GM19397 (cell line): ENCODE measurements at regions not wholly inside any gene's neighbourhood (a gene's known extent, or its start where the extent isn't known, plus 50 kb on each side); places are given as distances from the start of the nearest gene placed in this dataset.

Experiments
- ATAC-seq: cut with Tn5 transposase; IDR thresholded peaks from one replicate; pipeline ENCODE4 v1.9.1; 2021; ENCODE audit warnings: mild to moderate bottlenecking, moderate library complexity; ENCODE audit not compliant: unreplicated experiment

- no peak for ATAC-seq
These were observed 155.8 kb upstream of the UBL3 start for GRCh38 chr13:30006246-30006645.

DNA sequence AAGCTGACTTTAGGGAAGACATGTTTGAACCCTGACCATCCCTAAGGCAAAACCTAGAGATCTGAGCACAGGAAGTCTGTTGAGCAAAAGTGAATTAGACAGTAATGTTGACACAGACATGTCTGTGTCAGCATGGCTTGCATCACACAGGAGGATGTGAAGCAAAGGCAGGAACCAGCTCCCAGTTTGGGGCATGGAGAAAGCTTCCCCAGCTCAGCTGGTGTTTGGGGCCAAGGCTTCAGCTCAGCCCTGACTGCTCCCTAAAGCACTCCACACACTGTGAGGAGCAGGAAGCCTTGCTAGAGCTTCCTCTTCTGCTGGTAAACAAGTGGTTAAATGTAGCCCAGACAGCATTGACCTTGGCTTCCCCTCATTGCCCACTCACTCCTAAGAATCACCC, 153.8 kb upstream of the UBL3 start:
- no peak for ATAC-seq

DNA sequence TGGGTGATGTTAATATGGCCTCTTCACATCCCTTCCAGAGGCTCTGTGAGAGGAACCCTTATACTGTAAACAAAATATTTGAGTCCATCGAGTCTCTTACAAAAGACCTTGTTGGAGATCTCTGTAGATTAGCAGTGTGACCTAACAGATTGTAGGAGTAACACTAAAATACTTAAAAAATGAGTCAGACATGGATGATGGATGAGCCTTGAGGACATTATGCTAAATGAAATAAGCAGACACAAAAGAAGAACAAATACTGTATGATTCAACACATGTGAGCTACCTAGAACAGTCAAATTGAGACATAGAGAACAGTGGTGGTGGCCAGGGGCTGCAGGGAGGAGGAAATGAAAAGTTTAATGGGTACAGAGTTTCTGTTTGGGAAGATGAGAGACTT, 152.2 kb upstream of the UBL3 start:
- no peak for ATAC-seq

GRCh38 chr13:30000370-30000765, 150.0 kb upstream of the UBL3 start:
- ATAC-seq, result no peak

DNA sequence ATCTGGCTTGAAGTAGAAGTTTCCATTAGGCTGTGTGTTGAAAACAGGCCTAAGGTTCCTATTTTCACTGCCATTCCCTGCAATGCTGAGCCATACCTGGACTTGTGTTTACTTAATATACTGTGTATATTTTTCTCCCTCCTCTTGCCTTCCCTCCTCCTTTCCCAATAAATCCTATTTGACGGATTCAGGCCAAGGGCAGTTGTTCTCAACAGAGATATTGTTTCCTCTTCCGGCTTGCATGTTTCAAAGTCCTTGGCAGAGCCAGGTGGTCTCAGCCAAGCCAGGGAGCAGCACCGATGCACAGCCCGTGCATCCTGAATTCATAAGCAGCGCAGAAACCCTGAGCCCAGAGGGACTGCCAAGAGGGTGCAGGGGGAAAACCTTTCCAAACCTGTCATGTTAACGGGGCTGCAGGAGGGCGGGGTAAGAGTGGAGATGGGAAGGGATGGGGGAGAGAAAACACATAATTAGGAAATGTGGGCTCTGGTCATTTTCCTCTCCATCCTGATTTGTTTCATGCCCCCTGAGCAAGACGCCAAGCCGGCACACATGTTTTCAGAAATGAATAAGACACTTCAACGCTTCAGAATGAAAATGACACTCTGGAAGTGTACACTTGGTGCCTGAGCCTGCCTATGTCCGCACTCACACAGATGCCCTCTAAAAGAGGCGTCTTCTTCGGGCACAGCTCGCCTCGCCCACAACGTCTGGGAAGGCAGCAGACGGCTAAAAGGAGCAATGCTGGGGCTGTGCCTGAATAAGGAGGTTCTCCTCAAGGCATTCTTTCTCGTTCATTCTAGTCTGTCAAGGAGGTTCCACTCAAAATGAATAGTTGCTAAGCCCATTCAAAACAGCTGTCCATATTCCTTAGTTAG, 149.3 kb upstream of the UBL3 start:
- ATAC-seq, result no peak

DNA sequence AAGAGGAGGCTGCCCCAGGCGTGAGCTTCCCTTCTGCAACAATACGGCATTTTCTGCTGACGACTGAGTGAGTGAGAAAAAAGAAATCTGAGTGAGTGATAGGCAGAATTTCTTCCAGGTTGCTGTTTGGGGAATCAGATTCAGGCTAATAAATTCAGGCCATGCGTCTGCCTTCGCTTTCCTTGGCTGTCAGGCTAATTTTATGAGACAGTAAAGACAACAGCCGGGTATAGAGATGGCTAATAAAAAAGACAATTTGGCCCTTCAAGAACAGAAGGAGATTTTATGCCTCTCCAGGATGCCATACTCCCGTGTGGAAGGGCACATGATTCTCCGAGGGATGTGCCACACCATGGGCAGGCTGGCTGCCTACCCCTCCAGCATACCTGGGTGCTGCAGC, 145.9 kb upstream of the UBL3 start:
- ATAC-seq, result no peak

- no peak for ATAC-seq
These were observed 144.6 kb upstream of the UBL3 start for GRCh38 chr13:29994911-29995595.

- ATAC-seq, result no peak
These were observed 143.5 kb upstream of the UBL3 start for GRCh38 chr13:29993716-29994488.

DNA sequence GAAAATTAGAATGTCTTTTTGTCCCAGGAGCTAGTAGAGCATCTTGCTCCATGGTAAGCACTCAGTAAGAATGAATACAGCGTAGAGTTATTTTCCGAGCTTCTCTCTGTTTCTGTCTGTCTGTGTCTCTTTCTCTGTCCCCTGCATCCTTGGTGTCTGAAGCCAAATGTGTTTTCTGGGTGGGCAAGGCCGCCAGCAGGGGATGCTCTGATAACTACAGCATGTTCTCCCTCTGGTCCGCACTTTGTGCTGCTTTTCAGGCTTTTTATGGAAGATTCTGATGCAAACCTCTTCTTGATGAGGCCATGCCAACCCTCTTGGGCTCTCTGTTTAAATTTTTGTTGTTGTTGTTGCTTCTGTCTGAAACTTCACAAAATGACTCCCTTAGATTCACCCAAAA, 142.8 kb upstream of the UBL3 start:
- ATAC-seq, result no peak

- ATAC-seq, result no peak
These were observed 140.9 kb upstream of the UBL3 start for GRCh38 chr13:29991343-29991742.

DNA sequence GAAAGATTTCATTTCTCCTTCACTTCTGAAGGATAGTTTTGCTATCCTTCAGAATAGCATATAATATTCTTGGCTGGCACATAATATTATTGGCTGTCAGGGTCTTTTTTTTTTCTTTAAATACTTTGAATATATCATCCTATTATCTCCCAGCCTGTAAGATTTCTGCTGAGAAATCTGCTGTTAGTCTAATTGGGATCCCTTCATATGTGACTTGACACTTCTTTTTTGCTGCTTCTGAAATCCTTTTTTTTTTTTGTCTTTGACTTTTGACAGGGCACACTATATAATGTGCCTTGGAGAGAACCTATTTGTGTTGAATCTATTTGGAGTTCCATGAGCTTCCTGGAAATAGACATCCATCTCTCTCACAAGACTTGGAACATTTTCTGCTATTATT, 136.9 kb upstream of the UBL3 start:
- no peak for ATAC-seq

GRCh38 chr13:29980339-29980738, 129.9 kb upstream of the UBL3 start:
- no peak for ATAC-seq

DNA sequence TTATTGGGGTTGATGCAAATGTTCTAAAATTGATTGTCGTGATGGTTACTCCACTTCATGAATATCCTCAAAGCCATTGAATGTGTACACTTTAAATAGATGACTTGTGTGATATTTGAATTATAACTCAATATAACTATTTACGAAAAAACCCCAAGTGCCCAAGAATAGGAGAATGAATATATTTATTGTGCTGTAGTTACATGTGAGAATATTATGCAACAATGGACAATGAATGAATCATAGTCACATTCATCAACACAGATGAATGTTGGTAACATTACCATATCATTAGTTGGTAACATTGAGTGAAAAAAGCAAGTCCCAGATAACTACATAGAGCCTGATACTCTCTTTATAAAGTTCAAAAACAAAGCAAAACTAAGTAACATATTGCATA, 127.8 kb upstream of the UBL3 start:
- no peak for ATAC-seq

DNA sequence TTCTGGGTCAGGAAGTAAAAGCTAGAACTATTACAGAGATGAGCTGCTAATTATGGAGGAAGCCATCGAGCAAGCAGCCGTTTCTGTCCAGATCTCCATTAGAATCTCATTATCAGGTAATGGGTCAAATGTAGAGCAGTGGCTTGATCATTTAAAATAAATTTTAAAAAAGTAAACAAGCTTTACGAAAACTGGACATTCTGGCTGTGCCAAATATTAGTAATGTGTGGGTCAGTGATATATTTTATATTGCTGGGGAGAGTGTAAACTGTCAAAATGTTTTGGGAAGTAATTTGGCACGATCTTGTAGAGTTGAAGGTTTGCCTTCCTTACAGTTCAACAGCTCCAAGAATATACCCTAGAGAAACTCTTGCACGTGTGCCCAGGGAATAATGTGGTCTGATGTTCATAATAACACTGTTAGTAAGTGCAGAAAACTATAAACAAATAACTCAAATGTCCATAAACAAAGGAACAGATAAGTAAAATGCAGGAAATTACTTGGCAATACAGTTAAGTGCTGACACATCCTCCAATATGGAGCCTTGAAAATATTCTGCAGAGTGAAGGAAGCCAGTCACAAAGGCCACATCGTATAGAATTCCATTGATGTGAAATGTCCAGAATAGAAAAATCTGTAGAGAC, 127.2 kb upstream of the UBL3 start:
- no peak for ATAC-seq

DNA sequence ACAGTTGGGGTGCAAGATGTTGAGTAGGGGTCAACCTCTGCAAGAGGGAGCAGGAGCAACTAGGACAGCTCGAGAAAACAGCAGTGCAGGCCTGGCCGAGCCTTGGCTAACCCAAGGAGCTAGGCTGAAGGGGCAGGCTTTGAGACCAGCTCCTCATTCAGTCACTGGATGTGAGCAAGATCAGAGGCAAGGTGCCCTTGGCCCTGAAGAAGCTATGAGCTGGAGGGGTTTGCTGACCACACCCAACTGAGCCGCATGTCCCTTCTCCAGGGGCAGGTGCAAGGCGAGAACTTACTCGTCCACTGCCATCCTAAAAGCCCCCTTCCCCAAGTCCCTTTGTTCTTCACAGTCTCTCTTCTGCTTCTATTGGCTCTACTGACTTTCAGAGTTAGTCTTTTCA, 126.1 kb upstream of the UBL3 start:
- ATAC-seq, result no peak

GRCh38 chr13:29975283-29975682, 124.9 kb upstream of the UBL3 start:
- no peak for ATAC-seq

DNA sequence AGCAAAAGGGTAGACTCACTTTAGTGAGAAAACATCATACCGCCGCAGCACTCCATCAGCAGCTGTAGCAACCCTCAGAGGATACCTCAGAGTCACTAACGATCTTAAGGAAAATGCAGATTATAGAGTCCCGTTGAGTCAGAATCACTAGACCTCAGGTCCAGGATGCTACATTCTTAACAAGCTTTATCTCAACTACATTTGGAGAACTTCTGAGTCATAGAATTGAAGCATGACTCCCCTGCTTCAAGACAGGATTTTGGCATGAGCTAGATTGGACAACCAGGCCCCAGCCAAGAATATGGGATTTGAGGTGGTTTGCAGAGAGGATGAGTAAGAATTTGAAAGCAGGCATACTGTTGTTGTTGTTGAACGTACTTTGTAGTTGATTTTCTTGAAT, 118.9 kb upstream of the UBL3 start:
- ATAC-seq, result no peak

DNA sequence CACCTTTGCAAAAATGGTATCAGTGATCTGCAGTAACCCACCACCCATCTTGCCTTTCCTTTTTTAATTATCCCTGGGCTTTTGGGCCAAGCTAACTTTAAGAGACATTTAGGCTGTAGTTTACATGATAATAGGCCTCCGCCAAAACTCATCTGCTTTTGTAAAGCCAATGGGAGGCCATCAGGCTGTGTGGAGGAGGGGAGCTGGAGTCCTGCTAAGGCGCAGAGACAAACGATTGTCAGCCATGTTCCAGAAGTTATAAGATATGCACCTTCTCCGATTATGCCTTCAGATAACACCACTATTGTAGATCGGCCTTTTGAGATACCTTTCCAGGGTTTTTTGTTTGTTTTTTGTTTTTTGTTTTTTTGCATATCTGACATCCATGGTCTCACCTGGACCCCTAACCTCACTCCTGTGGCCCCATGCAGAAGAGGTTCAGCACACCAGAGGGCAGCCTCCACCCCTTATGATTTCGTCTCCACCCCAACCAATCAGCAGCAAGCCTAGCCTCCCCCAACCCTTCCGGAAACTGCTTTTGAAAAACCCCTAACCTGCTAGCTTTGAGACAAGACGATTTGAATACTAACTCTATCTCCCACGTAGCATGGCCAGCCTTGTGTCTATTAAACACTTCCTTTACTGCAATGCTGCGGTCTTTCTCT, 113.9 kb upstream of the UBL3 start:
- no peak for ATAC-seq

DNA sequence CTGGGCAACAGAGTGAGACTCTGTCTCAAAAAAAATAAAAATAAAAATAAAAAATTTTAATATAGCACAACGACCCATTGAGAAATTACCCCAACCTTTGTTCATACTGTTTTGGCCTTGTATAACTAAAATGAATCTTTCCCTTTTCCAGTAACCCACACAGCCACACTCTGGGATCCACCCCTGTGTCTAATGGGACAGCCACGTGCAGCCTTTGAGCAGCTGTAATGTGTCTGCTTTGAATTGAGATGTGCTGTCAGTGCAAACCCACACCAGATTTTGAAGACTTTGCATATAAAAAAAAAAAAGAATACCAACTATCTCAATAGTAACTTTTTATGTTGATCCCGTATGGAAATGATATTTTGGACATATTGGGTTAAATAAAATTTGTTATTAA, 112.7 kb upstream of the UBL3 start:
- ATAC-seq, result no peak

DNA sequence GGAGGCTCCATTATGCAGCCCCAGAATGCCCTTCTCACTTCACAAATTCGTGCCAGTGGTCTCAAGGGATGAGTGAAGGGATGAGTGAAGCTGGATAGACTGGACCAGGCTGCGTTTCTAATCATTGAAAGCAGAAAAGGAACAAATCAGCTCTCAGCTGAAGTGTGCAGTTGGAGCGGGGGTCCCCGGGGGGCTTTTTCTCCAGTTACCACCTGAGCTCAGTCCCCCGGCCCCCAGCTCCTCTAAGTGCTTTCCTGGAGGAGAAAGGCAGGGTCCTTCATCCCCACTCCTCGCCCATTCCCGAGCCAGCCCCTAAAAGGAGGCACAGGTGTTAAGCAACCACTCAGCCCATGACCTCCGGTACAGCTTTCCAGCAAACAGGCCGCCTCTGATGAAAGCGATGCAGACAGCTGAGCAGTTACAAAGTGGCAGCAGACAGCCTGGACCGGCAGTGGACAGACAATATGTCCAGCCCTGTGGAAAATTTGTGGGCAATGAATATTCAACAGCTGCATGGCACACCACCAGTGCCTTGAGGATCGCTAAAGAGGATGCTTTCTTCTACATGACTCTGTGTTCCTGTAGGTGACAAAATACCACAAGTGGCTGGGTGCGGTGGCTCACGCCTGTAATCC, 110.7 kb upstream of the UBL3 start:
- ATAC-seq, result no peak
